T-helper 22 cell (primary cell): ENCODE measurements at regions not wholly inside any gene's neighbourhood (a gene's known extent, or its start where the extent isn't known, plus 50 kb on each side); places are given as distances from the start of the nearest gene placed in this dataset.

Source experiments
- DNase-seq: peaks from one replicate; pipeline ENCODE4 v3.0.0-alpha.2; 2020; ENCODE audit warnings: low read depth

DNA sequence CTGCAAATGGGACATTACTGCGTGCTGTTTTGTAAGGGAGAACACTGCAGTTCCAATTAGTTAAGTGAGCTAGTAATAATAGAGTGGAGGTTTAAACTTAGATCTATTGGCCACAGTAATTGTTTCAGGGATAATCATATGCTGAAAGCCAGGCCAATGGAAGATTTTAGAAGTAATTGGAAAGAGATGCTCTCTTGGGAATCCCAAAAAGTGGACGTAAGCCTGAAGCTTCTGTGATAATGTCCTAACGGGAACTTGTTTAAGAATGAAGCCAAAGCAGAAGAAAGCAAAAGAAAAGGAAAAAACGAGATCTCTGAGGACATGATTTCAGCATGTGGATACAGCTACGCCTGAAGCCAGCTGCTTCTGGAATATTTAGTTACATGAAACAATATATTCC is 594.6 kb downstream of the SLC4A3 start:
- DNase-seq: no peak

DNA sequence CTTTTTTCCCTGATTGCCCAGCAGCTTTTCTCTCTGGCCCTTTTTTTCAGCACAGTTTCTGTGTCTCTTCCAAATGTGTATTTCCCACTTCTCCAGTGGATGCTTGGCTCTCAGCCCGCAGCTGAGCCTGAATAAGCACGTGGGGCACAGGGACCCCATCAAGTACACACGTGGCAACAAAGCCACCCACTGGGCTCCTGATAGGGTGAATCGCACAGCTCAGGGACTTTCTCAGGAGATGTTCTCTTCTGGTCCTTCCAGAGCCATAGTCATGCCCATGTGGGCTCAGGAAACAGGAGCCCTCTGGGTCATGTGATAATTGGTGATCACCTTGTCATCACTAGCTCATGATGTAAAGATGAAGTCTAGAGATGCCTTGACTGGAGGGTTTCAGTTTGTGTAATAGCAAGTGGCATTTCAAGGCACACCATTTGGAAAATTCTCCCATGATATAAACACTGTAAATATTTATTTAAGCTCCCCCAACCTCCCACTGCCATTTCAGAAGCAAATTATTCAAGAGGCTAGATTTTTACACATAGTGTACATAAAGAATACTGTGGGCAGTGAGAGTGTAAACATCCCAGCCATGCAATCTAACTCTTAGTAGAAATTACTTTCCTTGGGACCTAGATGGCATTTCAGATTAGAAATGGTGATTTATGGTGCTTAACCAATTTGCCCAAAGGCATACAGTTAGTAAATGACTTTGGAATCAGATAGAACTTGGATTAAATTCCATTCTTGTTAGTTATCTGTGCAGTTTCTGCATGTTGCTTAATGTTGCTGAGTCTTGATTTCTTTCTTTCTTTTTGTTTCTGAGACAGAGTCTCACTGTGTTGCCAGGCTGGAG is 597.5 kb downstream of the SLC4A3 start:
- no peak for DNase-seq

DNA sequence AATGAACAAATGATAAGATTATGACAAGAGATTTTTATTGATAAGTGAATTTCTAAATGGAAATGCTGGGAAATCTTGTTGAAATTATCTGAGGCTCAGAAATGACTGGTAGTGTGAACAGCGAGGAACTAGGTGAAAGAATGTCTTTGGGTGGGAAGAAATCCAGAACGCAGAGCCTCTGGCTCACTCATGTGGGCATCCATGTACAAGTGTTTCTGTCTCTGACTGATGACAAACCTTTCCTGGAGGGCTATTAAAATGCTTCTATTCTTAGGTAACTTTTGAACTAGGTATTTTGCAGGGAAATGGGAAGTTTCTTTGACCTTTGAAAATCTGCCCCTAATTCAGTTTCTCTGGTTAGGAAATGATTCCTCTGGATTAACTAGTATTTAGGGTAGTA is 598.6 kb downstream of the SLC4A3 start:
- no peak for DNase-seq

DNA sequence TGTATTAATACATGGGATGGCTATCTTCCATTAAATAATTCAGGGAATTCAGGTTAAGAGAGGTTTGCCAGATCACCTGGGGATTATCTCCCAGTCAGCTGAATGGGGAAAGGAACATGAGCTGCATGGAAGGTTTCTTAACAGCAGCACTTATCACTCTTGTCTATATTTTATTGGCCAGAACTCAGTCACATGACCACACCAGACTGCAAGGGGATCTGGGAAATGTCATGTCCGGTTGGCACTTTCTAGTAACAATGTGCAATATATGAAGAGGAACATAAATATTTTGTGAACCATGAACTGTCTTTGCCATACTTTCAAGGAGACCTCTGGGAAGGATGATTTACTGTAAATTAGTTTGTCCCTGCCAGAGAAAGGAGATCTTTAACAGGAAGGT is 599.1 kb downstream of the SLC4A3 start:
- no peak for DNase-seq

DNA sequence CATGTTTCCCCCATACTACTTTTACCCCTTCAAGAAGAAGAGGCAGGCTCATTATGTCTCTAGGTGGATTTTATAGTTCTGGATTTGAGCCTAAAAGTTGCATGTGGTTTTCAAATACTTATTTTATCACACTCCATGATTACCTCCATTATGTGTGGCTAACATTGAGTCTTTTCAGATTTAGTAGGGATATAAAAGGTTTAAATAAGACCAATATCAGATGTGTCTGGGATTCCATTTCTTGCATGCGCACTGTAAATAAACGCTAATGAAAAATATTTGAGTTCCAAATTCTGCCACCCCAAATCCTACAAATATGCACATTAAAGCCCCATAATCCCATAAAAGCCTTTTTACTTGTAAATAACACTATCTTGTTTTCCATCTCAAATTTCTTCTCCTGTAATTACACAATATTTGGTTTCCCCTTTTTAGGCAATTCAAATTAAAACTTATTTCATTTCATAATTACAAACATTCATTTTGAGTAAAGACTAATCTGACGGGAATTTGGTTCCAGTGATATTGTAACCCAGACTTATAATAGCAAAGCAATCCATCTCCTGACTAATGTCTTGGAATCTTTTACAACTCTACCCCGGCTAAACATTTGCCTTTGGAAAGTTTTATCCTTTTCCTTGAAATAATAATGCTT is 600.0 kb downstream of the SLC4A3 start:
- no peak for DNase-seq

DNA sequence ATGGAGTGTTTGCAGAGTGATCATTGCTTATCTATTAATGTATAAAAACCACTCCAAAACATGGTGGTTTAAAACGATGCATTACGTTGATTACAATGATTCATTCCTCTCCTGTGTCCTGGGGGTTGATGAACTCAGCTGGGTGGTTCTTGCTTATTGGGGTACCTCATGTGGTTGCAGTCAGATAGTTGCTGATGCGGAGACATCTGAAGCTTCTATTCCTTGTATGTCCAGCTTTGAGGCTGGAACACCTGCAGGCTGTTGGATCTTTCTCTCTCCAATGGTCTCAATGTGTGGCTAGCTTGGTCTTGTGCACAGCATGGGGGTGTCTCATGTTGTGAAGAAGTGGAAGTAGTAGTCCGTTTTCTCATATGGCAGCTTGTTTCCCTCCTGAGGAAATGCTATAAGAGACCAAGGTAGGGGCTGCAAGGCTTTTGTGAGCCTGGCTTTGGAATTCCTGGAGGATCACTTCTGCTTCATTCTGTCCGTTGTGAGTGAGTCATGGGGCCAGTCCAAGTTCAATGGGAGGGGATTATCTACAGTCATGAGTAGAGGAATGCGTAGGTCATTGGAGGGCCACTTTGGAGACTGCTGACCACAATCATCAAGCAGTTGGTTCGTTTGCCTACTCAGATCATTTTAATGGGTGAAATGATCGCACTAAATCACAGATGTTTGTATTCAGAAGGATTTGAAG is 601.0 kb downstream of the SLC4A3 start:
- DNase-seq: no peak

DNA sequence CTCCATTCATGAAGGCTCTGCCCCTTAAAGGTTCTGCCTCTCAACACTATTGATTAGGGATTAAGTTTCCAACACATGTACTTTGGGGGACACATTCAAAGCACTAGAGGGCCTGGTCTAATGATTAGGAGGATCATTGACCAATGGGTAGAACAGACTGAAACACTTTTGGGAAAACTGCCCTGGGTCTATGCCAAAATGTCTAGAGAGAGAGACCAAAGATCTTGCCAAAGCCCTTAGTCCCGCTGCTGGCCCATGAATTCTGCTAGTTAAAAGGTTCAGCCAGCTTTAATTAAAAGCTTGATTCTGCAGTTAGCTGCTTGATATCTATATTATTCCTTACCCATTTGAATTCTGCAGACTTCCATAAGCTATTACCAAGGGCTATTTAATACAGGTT is 613.2 kb downstream of the SLC4A3 start:
- DNase-seq: no peak

DNA sequence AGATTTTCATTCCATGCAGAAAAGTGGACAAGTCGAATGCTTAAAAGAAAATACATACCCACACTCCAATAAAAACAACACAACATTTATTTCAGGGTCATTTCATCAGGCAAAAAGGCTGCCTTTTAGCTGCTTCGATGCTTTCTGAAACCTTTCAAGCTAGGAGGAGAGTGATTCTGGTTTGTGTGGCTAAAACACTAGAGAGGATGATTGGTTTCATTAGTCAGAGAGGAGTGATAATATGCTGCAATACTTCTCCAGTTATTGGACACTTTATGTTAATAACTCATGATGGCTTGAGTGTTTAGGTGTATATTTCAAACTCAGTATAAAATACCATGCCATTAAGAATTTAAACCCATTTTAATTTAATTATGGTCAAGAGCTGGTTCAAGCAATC is 614.0 kb downstream of the SLC4A3 start:
- no peak for DNase-seq

DNA sequence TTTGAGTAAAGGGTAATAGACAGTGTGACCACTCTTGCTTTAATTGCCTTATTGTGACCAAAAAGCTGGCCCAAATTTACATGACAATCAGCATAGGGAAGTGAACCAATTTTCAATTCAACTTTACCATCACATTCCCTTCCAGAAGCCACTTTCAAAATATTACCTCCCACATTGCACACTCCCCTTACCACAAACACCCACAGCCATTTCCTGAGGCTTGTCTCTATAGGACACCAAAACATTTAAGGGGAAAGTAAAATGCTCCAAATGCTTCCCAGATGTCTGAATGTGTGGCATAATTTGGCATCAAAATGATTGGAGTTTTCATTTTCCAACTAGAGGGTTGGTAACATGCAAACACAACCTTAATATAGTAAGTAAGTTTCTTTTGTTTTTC is 616.1 kb downstream of the SLC4A3 start:
- DNase-seq: no peak

DNA sequence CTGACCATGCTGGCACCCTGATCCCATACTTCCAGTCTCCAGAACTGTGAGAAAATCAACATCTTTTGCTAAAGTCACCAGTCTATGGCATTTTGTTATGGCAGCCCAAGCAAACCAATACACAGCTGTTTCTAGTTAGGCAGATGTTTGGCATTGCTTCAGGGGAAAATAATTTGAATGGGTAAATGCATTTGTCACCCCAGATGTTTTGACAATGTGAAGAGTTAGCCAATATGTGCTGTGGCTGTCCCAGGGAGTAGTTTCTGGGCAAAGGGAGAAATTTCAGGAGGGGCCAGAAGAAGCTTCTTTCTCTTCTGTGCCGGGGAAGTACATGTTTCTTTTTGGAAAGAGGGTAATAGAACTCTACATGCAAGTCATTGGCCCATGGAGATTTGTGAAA is 619.0 kb downstream of the SLC4A3 start:
- no peak for DNase-seq

DNA sequence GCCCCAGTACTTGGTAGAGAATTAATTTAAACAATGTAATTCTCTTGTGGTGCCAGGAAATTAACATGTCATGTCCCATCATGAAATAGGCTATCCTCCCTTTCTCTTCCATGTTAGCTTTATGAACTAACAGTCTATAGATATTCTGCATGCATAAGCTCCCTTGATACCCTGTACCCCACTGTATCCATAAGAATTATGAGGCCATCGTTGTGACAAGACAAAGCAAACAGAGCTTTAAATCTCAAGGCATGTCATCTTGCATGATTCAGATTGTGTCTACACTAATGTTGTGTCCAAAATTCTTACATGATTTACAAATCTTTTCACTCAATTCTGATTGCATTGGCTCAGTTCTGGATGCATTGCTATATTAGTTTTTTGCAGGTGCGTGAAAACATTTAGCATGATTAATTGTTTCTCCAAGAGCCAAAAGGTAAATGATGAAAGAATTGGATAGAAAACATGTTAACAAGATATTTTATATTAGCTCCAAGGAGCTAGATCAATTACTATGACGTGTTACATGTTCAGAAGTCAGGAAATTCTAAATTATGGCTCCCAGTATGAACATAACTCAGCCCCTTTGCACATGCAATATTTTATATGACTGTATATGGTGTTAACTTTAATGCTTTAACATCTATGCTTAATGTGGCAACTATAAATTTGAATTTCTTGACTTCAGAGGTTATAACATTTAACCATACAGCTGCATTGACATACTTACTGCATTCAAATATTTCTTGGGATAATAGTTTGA is 620.3 kb downstream of the SLC4A3 start:
- DNase-seq: no peak

DNA sequence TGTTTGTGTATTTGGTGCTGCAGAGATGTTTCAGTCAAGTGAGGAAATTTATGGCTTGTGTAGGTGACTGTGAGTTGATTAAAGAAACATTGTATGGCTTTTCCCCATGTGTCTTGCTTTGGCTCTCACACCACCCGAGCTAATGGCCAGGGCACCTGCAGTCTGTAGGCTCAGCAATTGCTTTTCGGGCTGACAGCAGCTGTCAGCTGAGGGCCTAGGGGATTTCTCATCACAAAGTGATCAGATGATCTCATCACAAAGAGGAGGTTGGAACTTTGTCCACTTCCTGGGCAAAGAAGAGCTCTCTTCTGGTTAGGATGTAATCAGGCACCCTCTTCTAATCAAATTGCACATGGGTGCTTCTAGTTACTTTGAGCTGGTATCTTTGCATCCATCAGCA is 632.2 kb downstream of the SLC4A3 start:
- no peak for DNase-seq

DNA sequence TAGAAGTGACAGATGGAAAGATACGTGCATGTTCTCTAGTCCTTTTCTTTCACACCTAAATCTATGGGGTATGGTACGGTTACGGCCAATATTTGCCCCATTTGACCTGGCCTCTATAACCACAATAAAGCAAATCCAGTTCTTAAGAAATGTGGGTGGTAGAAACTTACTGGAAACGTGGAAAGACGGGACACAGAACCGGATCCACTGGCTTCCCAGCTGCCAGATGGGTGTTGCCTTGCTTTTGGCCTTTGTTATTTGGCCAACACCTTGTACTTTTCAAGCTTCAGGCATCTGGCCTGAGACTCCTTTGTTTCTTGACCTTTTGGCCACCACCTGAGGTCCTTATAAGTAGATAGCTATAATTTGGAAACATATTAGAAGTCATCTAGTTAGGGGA is 635.9 kb downstream of the SLC4A3 start:
- no peak for DNase-seq

DNA sequence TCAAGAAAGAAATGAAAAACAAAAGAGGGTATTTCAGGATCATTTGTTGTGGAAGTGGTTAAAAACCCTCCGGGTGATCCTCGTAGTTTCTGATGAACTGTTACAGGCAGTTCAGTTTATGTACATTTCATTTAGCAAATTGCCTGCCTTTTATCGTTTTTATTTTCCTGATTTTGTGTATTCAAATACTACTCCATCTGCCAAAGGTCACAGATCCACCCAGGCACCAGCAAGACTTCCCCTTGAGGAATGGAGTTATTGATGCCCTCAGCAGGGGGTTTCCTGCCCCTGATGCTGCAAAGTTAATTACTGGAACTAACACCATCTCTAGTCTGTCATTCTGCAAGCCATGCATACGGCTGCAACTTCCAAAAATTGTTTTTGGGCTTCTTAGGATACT is 641.9 kb downstream of the SLC4A3 start:
- DNase-seq: no peak

DNA sequence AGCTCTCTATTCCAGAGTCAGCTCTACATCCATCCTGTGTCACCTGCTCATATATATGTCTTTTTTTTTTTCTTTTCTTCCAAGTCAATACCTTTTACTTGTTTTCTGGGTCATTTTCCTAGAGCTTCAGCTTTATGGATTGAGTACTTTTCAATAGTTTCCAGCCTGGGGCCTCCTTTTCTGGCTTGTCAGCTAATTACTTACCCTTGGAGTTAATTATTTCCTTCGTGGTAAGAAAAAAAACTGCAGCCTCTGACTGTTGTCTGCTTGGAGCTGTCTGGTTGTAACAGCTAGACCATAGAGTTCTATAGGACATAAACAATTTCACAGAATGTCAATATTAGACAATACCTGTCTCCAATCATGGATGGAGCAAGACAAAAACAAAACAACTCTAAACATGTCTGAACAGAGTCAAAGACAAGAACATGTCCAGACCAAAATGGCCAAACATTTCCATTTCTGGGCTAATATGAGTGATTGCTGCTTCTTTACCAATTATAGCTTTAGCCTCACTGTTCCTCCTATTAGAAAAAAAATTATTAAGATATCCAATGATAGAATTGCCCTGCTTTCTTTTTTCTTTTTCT is 643.1 kb downstream of the SLC4A3 start:
- no peak for DNase-seq

DNA sequence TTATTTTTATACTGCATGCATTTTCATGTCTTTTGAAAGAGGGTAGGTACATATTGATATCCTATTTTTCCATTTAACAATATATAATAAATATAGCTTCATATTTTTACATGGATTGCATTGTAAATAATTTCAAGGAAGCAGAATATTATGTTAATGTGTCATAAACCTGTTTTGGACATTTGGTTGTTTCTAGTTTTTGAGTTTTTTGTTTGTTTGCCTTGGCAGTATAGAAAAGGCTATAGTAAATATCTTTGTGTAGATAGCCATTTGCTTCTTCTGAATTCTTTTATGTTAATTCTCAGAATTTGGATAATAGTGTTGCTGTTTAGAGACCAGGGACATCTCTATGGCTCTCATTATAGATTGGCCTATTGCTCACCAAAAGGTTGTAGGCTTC is 645.2 kb downstream of the SLC4A3 start:
- no peak for DNase-seq

DNA sequence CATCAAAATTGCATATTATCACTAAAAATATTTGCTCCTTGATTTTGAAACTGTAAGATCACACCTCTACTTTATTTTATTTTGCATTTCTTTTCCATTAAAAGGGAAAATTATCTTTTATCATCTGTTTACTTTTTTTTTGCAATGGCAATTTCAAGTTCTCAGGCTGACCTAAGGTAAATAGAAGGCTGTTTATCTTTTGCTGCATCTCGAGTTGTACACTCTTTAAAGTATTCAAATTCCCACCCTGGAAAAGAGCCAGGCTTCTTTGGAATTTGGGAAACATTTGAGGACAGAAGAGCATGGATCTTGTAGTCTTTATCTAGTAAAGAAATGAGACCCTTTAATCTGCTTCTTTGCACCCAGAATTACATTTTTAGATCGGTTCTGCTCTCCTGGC is 645.7 kb downstream of the SLC4A3 start:
- DNase-seq: no peak

DNA sequence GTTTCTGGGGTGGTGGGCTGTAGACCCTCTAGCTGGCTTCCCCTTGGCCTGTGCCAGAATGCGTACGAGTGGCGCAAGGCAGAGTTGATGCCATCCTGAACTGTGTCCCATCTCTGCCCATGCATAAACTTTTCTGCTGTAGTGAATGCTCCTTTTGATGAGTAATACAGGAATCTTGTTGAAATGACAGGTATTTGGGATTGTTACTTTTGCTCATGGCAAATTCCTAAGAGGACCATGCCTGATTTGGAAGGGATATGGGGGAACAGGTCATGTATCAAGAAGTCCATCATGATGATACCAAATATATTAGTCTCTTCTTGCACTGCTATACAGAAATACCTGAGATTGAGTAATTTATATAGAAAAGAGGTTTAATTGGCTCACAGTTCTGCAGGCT is 648.0 kb downstream of the SLC4A3 start:
- DNase-seq: no peak

DNA sequence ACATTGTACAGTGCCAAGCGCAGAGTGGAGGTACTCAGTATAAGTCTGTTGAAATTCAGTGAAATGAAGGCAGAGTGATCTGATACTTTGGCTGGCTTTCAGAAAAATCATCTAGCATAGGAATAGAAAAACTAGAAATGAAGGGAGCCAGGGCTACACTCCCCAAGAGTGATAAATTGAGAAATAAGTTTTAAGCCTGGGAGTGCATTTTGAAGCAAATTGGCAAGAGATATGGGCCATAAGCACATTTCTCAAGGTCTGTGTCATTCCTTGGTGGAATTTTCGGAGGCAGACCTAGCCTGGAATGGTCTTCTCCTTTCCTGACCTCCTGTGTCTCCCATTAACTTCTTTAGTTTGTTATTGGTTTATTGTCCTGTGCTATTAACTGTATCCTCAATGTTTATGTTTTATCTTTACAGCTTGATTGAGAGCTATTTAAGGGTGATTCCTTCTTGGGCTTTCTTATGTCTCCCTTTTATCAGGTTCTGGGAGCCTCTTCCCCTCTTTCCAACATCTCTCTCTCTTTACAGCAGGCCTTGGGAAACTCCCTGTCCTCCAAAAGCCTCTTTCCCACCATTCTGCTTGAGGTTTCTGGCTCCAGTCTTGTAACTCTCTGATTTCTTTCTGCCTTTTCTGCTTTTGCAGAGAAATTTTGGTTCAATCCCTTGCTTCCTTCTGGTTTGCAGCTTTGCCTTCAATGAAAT is 649.5 kb downstream of the SLC4A3 start:
- DNase-seq: no peak

DNA sequence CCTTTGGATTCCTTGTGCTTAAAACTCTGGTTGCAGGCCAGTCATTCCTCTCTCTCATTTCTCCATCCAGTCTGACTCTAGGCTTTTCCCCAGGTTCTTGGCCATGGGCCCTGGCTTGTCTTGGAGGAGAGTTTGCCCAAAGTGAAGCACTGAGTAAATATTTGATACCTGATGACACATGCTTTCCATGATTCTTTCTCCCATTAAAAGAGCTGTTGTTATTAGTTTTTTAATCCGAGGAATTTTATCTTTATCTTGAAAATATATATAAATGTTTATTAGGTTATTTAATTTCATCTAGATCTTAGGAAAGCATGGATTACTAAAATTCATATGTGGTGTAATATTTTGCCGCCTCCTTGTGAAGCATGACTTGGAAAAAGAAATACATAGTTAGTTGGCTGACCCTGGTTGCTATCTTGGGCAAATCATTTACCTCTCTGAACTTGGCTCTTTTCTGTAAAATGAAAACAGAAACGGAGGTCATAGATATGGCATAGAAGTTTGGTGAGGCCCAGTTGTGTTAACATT is 650.1 kb downstream of the SLC4A3 start:
- DNase-seq: no peak

DNA sequence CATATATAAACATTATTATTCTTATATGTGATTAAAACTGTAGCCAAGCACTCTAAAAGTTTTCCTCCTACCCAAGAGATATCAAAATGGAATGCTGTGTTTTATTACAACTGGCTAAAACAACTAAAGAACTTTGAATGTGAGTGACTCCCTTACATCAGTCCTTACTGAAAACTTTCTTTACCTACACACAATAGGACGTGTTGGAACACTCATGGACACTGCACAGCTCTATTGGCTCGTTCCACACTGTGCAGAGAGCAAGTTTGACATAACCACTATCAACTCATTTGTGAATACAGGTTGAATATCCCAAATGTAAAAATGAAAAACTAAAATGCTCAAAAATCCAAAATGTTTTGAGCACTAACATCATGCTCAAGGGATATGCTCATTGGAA is 650.6 kb downstream of the SLC4A3 start:
- no peak for DNase-seq
